ENCODE measurements at regions not wholly inside any gene's neighbourhood (a gene's known extent, or its start where the extent isn't known, plus 50 kb on each side); places are given as distances from the start of the nearest gene placed in this dataset.
"Not testable (repeated sequence)": the region's sequence is repeated elsewhere in the genome, so short reads cannot be mapped to it uniquely, and the experiment has no call there.

GRCh38 chr5:105054406-105054805 is 1491.8 kb upstream of the NUDT12 start:
- 66 to 74% methylated on average over 2 of the region's 2 CpGs for WGBS, 2 donors
- DNase-seq, result no peak
- H3K36me3 ChIP-seq, result no peaks in the 10 kb centered on the region
- TF ChIP-seq EP300 (IDR thresholded peaks at IDR 0.05) (no peak), CTCF (IDR thresholded peaks at IDR 0.05) (no peak), POLR2A (IDR thresholded peaks at IDR 0.05) (no peak), POLR2AphosphoS5 (IDR thresholded peaks at IDR 0.05) (no peak)
- intact Hi-C loops (cut with DNase I), result no loop called here
- H3K4me1 ChIP-seq, result no peaks in the 10 kb centered on the region
- H3K27me3 ChIP-seq, result no peaks in the 10 kb centered on the region
- H3K4me3 ChIP-seq, result no peak overlapping the region
- H3K27ac ChIP-seq, result no peak overlapping the region
- H3K9me3 ChIP-seq, result peaks cover 0 to 5% (median 0%) of the 10 kb centered on the region in 4 donors

GRCh38 chr5:105042623-105043022 is 1480.0 kb upstream of the NUDT12 start:
- intact Hi-C loops (cut with DNase I), result no loop called here
- no peaks in the 10 kb centered on the region for H3K27me3 ChIP-seq
- no peak overlapping the region for H3K27ac ChIP-seq
- no peak overlapping the region for H3K4me3 ChIP-seq
- DNase-seq, result no peak
- H3K9me3 ChIP-seq, result no peaks in the 10 kb centered on the region
- H3K36me3 ChIP-seq, result no peaks in the 10 kb centered on the region
- no peaks in the 10 kb centered on the region for H3K4me1 ChIP-seq
- TF ChIP-seq CTCF (IDR thresholded peaks at IDR 0.05), result no peak
- TF ChIP-seq EP300 (IDR thresholded peaks at IDR 0.05), result no peak
- no peak for TF ChIP-seq POLR2AphosphoS5 (IDR thresholded peaks at IDR 0.05)
- TF ChIP-seq POLR2A (IDR thresholded peaks at IDR 0.05), result no peak
- 22 to 79% methylated on average over 2 of the region's 2 CpGs for WGBS, 2 donors

GRCh38 chr5:105036814-105037213 is 1474.2 kb upstream of the NUDT12 start:
- H3K27ac ChIP-seq; H3K9me3 ChIP-seq; H3K4me1 ChIP-seq; DNase-seq; intact Hi-C loops (cut with DNase I); H3K36me3 ChIP-seq; H3K27me3 ChIP-seq; H3K4me3 ChIP-seq: not testable (repeated sequence)
- WGBS, 2 donors, result 89 to 90% methylated on average over 3 of the region's 3 CpGs

GRCh38 chr5:105034401-105034763 is 1471.8 kb upstream of the NUDT12 start:
- Histone ChIP-seq H3K27ac (no peak overlapping the region), H3K36me3 (no peaks in the 10 kb centered on the region), H3K27me3 (no peaks in the 10 kb centered on the region), H3K4me3 (no peak overlapping the region), H3K4me1 (no peaks in the 10 kb centered on the region), H3K9me3 (peaks cover 0 to 4% (median 1%) of the 10 kb centered on the region in 4 donors)
- no peak for TF ChIP-seq POLR2AphosphoS5 (IDR thresholded peaks at IDR 0.05)
- no peak for TF ChIP-seq CTCF (IDR thresholded peaks at IDR 0.05)
- TF ChIP-seq POLR2A (IDR thresholded peaks at IDR 0.05), result no peak
- no peak for TF ChIP-seq EP300 (IDR thresholded peaks at IDR 0.05)
- no peak for DNase-seq
- intact Hi-C loops (cut with DNase I), result no loop called here

- H3K9me3 ChIP-seq, result peaks cover 0 to 4% (median 1%) of the 10 kb centered on the region in 4 donors
- no peak overlapping the region for H3K4me3 ChIP-seq
- no peaks in the 10 kb centered on the region for H3K4me1 ChIP-seq
- H3K36me3 ChIP-seq, result no peaks in the 10 kb centered on the region
- H3K27me3 ChIP-seq, result no peaks in the 10 kb centered on the region
- intact Hi-C loops (cut with DNase I), result no loop called here
- 27 to 68% methylated on average over 6 of the region's 6 CpGs for WGBS, 2 donors
- DNase-seq, result no peak
- H3K27ac ChIP-seq, result no peak overlapping the region
- no peak for TF ChIP-seq POLR2AphosphoS5 (IDR thresholded peaks at IDR 0.05)
- no peak for TF ChIP-seq POLR2A (IDR thresholded peaks at IDR 0.05)
- no peak for TF ChIP-seq EP300 (IDR thresholded peaks at IDR 0.05)
- no peak for TF ChIP-seq CTCF (IDR thresholded peaks at IDR 0.05)
Measured at GRCh38 chr5:105033637-105034400, 1471.2 kb upstream of the NUDT12 start.

All from sigmoid colon (tissue), 6 donors.